ENCODE measurements at regions not wholly inside any gene's neighbourhood (a gene's known extent, or its start where the extent isn't known, plus 50 kb on each side); places are given as distances from the start of the nearest gene placed in this dataset.
"Not testable (repeated sequence)": the region's sequence is repeated elsewhere in the genome, so short reads cannot be mapped to it uniquely, and the experiment has no call there.

DNA sequence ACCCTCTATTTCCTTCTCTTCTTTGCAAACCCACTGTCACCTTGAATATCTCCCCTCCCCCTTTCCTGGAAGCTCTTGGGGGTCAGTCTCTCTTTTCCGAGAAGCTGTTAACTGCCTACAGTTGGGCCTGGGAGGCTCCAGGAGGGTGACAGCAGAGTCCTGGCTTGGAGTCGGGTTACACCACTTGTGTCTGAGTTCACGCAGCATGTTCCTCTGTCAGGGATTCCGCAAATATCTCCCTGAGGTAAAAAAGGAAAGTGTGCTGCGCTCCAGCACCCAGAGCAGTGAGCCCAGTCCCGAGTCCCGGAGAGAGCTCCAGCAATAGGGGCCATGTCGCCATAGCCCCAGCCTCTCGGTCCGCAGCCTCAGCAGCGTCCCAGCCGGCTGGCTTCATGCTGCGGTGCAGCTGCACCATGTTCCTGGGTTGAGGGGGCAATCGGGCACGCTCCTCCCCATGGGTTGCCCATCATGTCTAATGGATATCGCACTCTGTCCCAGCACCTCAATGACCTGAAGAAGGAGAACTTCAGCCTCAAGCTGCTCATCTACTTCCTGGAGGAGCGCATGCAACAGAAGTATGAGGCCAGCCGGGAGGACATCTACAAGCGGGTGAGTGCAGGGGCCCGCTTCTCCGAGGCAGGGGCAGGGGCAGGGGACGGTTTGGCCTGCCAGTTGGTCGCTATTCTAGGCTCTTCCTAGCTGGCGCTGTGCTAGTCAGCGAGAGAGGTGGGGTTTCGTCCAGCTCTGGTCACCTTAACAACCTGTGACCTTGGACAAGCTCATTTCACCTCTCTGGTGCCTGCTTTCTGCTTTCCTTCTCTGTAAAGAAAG is 101.3 kb upstream of the SEC22B start:
- not testable (repeated sequence) for DNase-seq

DNA sequence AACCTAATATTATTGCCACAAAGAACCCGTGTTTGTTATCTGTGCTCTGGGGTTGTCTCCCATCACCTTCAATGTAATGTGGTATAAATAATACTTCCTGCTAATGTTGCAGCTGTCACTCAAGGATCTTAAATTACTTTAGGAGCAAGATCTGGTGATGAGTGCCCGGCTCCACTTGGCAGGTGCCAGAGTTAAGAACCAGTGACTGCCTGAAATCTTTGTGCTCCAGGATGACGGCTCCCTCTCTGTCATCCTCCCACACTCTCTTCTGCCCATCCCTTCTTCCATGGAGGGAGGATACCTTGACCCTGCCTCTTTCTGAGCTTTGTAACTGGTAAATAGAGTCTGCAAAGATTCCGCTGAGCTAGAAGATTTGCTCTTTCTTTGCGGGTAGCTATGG is 100.4 kb upstream of the SEC22B start:
- DNase-seq, result not testable (repeated sequence)

DNA sequence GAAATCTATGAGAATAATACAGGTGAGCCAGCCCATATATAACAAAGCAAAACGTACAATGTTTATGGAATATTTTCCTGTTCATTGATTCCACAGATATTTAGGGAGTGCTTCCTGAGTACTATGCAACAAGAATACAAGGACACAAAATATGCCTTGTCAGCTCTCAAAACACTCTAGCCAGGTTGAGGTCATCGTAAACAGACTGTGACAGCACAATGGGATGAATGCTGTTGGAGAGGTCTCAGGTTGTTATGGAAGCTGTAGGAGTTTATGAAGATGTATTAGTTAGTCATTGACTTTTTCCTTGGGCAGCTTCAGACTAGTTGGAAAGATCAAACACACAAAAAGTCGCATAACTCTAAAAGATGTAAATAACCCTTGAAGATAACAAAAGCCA is 98.1 kb upstream of the SEC22B start:
- DNase-seq, result not testable (repeated sequence)

GRCh38 chr1:120273363-120273762 is 97.0 kb upstream of the SEC22B start:
- not testable (repeated sequence) for DNase-seq

- DNase-seq, result not testable (repeated sequence)
These were observed 95.9 kb upstream of the SEC22B start for GRCh38 chr1:120272242-120272641.

DNA sequence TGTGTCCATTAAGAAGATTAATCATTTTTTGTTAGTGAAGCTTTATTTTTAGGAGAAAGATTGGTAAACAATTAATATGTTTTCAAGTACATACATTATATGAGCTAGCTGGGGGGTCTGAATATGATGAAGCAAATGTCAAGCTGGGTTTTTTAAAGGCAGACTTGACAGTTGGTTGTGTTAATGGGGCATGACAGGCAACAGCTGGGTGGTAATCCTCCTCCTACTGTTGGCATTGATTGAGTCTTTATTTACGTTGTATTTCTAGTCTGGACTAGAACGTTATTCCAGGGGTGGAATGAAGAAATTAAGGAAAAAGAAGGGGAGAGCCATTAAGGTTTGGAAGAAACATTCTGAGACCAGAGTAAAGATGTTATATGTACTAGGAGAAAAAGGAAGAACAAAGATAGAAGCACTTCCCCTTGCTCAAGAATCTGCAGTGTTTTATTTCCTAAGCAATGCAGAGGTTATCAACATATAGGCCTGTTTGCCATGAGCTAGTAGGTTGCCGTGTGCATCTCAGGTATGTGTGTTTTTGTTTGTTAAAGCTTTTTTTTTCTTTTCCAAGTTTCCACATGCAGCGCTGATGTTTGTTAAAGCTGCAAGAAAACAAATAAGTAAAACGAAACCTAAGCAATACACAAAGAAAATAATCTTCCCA is 95.4 kb upstream of the SEC22B start:
- not testable (repeated sequence) for DNase-seq

DNA sequence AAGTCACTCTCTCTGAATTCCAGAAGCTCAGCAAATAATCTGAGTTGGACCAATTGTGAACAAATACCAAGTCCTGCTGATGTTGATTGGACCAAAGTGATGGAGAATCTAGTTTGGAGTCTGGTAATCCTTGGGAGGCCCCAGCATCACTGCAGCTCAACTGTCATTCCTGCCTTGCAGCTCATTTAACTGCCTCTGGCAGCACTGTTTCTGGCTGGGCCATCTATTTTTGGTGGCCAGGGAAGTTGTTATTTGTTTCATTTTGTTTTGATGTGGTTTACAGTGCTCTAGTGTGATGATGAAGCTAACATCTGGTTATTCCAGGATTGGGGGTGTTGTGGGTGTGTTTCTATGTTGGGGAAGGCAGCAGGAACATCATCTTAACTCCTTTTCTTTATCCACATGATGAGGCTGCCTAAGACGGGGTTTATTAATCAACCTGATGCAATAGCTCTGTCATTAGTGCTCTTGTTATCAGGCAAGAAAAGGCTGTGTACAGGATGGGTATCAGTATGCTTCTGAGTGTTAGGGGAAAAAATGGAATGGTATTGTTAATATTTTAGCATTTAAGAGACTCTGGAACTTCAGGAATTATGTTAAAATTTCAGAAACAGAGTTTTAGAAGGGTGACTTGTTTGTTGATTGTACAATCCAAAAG is 91.7 kb upstream of the SEC22B start:
- DNase-seq, result not testable (repeated sequence)

GRCh38 chr1:120264564-120264963 is 88.2 kb upstream of the SEC22B start:
- not testable (repeated sequence) for DNase-seq

DNA sequence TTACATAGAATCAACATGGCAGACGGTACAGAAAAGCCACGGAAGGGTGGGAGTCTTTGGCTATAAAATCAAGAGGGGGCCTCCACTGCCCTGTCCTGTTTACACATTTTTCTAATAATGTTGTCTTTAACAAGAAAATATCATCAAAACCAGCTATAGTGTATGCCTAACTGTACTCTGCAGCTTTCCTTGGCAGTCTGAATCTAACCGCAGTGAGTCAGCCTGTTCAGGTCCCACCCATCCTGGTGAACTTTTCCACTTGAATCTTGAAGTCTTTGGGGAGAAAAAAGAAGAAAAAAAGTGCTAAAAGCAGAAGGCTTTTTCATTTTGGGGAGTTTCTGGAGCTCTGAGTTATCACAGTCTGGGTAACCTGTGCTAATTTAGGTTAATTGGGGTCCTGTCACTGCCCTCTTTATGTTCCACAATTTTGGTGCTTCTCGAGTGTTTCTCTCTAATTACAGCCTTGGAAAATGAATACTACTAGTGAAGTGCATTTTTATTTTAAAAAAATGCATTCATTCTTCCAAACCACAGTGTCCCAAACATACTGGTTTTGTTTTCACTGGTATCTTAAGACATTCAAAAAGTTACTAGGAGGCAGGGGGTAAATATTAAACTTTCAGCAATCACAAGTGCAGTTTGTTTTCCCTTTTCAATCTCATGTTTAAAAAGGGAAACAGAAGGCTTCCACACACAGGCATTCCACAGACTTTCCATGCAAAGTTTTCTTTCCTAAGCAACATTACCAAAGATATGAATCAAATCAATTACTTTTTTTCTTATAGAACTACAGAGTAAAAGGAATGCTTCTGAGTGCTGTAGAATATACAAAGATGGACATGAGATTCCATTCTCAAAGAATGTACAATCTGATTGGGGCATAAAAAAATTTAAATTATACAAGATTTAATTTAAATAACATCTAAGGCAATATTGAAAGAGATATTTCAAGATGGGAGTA is 86.8 kb upstream of the SEC22B start:
- DNase-seq, result not testable (repeated sequence)

DNA sequence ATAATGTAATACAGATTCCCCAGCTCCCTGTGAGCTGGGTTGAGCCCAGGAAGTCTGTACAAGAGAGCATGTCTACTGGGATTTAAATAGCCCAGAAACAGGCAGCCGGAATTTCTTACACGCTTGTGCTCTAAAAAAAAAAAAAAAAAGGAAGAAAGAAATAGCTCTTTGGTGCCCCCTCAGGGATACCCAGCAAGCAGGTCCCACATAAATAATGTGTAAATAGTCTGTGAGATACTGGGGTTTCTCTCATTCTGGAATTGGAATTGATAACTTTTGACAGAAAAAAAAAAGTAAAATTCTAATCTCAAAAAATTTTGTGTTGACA is 81.4 kb upstream of the SEC22B start:
- DNase-seq, result not testable (repeated sequence)

GRCh38 chr1:120257064-120257777 is 80.9 kb upstream of the SEC22B start:
- DNase-seq, result not testable (repeated sequence)

DNA sequence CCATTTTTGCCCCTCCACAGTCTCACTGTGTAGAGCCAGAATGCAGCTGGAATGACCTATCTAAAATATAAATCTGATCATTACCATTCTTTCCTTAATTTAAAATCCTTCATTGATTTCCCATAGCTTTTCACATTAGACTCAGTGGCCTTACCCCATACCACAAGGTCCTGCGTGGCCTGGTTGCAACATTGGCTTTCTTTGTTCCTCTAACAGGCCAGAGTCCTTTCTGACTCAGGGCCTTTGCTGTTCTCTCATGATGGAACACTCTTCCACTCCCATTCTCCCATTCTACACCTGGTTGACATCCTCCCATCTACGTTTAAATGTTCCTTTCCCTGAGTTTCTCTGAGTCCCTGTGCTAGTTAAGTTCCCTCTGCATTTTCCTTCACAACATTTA is 74.4 kb upstream of the SEC22B start:
- not testable (repeated sequence) for DNase-seq

- DNase-seq, result not testable (repeated sequence)
These were observed 72.6 kb upstream of the SEC22B start for GRCh38 chr1:120248726-120249427.

GRCh38 chr1:120248203-120248602 is 71.9 kb upstream of the SEC22B start:
- DNase-seq, result not testable (repeated sequence)

DNA sequence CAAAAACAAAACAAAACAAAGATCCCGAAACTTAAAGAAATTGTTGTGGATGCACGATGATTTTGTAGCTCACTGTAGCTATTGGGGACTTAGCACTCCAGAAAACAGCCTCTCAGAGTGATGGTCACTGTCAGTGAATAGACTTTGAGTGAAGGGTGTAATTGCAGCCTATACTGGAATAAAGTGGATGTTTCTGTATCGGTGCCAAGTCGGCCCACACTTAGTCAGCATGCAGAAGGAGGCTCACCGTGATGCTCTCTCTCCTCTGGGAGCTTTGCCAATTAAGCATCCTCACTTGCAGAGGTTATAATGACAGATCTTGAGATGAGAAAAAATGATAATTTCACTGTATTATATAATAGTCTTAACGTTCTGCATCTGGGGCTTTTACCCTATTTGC is 67.5 kb upstream of the SEC22B start:
- DNase-seq, result not testable (repeated sequence)

DNA sequence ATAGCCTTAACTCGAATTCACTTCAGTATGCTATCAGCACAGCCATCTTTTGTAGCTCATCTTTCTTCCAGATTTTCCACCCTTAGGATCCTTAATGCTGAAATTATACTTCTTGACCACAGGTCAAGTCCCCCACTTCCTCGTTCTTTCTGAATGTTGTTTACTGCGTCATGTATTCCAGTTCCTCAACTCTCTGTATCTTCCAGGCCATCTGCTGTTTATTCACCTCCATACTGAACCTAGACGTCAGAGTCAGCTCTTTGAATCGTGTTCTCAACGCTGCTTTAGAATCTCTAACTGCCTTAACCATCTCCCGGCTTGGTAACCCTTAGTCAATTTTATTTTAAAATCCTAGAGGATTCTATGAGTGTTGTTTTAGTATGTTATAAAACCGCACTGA is 66.3 kb upstream of the SEC22B start:
- not testable (repeated sequence) for DNase-seq

- DNase-seq, result not testable (repeated sequence)
These were observed 65.5 kb upstream of the SEC22B start for GRCh38 chr1:120241868-120242267.

DNA sequence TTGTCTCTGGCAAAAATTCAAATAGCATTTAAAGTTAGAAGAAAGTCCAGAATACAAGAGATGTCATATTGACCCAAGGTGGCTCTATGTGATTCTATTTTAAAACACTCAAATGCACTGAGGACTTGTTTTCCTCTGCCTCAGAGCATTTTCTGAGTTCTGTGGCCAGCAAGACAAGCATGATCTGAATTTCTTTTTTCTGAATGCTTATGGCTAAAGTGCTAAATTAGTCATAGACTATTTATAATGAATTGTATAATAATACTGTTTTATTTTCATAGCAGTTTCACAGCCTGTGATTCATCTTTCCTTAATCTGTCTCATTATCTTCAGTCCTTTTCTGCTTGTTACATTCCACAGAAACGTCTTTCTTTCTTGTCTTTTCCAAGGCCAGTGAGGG is 63.9 kb upstream of the SEC22B start:
- not testable (repeated sequence) for DNase-seq

DNA sequence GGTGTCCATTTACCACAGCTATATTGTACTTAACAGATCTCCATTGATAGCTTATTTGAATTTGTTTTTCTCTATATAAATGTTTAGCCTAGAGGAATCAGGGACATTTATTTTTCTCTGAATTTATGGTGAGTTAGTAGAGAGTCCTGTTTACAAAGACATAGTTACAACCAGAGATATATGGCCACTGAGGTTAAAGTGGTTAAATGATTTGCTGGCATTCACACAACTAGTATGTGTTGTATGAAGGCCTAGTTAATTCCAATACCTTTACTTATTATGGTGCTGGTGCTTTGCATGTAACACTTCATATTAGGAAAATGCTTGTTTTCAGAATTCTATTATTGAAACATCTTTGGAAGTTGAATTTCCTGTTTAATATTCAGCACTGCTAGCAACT is 63.0 kb upstream of the SEC22B start:
- DNase-seq, result not testable (repeated sequence)

DNA sequence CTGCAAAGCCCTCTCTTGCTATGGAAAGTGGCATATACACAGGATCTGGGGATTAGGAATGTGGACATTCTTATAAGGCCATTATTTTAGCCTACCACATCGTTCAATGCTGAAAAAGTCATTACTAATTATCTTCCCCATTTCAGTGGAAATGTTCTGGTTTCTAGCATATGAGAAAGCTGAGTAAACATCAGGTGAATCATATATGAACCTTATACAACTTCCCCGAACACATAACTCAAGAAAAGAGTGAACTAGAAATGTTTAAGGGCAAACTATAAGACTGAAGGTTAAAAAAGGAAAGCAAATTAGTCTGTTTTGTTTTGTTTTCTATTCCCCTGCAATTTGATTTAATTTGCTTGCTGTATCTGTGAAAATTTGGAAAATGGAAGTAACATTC is 62.5 kb upstream of the SEC22B start:
- not testable (repeated sequence) for DNase-seq

GRCh38 chr1:120233661-120234018 is 57.3 kb upstream of the SEC22B start:
- not testable (repeated sequence) for DNase-seq
